ENCODE measurements at regions not wholly inside any gene's neighbourhood (a gene's known extent, or its start where the extent isn't known, plus 50 kb on each side); places are given as distances from the start of the nearest gene placed in this dataset.
"Not testable (repeated sequence)": the region's sequence is repeated elsewhere in the genome, so short reads cannot be mapped to it uniquely, and the experiment has no call there.

- DNase-seq = no peak
Measured at GRCh38 chr7:12834782-12835181, 147.3 kb downstream of the ARL4A start.

- no peak for DNase-seq
Measured at GRCh38 chr7:12839508-12840153, 152.2 kb downstream of the ARL4A start.

- not testable (repeated sequence) for DNase-seq
Measured at GRCh38 chr7:12844732-12845131, 157.3 kb downstream of the ARL4A start.

GRCh38 chr7:12847001-12847400 is 159.6 kb downstream of the ARL4A start:
- DNase-seq = no peak

- no peak for DNase-seq
Measured at GRCh38 chr7:12851142-12851541, 163.7 kb downstream of the ARL4A start.

- no peak for DNase-seq
Measured at GRCh38 chr7:12851841-12852240, 164.4 kb downstream of the ARL4A start.

GRCh38 chr7:12855036-12855435 is 167.6 kb downstream of the ARL4A start:
- no peak for DNase-seq

GRCh38 chr7:12859761-12860160 is 172.3 kb downstream of the ARL4A start:
- no peak for DNase-seq

GRCh38 chr7:12861070-12861469 is 173.6 kb downstream of the ARL4A start:
- no peak for DNase-seq

GRCh38 chr7:12862146-12862545 is 174.7 kb downstream of the ARL4A start:
- no peak for DNase-seq

GRCh38 chr7:12864470-12865046 is 177.1 kb downstream of the ARL4A start:
- no peak for DNase-seq

- no peak for DNase-seq
Measured at GRCh38 chr7:12865593-12865992, 178.2 kb downstream of the ARL4A start.

GRCh38 chr7:12866207-12866606 is 178.8 kb downstream of the ARL4A start:
- no peak for DNase-seq

- DNase-seq = no peak
Measured at GRCh38 chr7:12868027-12868426, 180.6 kb downstream of the ARL4A start.

- no peak for DNase-seq
Measured at GRCh38 chr7:12870219-12870618, 182.8 kb downstream of the ARL4A start.

- no peak for DNase-seq
Measured at GRCh38 chr7:12872487-12872886, 185.1 kb downstream of the ARL4A start.

GRCh38 chr7:12873571-12873970 is 186.1 kb downstream of the ARL4A start:
- DNase-seq = no peak

- DNase-seq = no peak
Measured at GRCh38 chr7:12879139-12879538, 191.7 kb downstream of the ARL4A start.

- DNase-seq = no peak
Measured at GRCh38 chr7:12881712-12882111, 194.3 kb downstream of the ARL4A start.

- DNase-seq = no peak
Measured at GRCh38 chr7:12882710-12883109, 195.3 kb downstream of the ARL4A start.

- no peak for DNase-seq
Measured at GRCh38 chr7:12884033-12884432, 196.6 kb downstream of the ARL4A start.

GRCh38 chr7:12884856-12885440 is 197.5 kb downstream of the ARL4A start:
- no peak for DNase-seq

GRCh38 chr7:12888717-12889116 is 201.3 kb downstream of the ARL4A start:
- no peak for DNase-seq

- DNase-seq = no peak
Measured at GRCh38 chr7:12889391-12889790, 202.0 kb downstream of the ARL4A start.

- no peak for DNase-seq
Measured at GRCh38 chr7:12890586-12890985, 203.2 kb downstream of the ARL4A start.

All from stimulated activated CD4-positive, alpha-beta T cell treated with anti-CD3 and anti-CD28 coated beads, Interleukin-15, amount 100 ng/mL, for 24 hours (primary cell).